PC-3 (cell line): ENCODE measurements at regions not wholly inside any gene's neighbourhood (a gene's known extent, or its start where the extent isn't known, plus 50 kb on each side); places are given as distances from the start of the nearest gene placed in this dataset.

Experiments
- CTCF ChIP-seq: fragments of 300-600 bp; sonication (generic); conservative IDR thresholded peaks from 2 replicates; pipeline ENCODE4 v1.5.1; 2017; ENCODE audit warnings: antibody characterized with exemption, low read depth, mild to moderate bottlenecking, low read length
- EZH2 ChIP-seq: fragments of 300-600 bp; sonication (generic); IDR thresholded peaks from one replicate; pipeline ENCODE4 v1.6.1; 2017; ENCODE audit warnings: antibody characterized with exemption, mild to moderate bottlenecking, low read length; ENCODE audit not compliant: unreplicated experiment
- EZH2phosphoT487 ChIP-seq: fragments of 300-600 bp; sonication (generic); IDR thresholded peaks from 2 replicates; pipeline ENCODE4 v1.6.1; 2018; ENCODE audit warnings: mild to moderate bottlenecking, antibody characterized with exemption, low read length, borderline replicate concordance

- TF ChIP-seq CTCF (peak; percentile 36; the same call in 1 of the 2 replicates), EZH2 (no peak), EZH2phosphoT487 (no peak)
Measured at GRCh38 chr16:79334127-79334526, 266.4 kb downstream of the MAF start.
